ENCODE measurements at regions not wholly inside any gene's neighbourhood (a gene's known extent, or its start where the extent isn't known, plus 50 kb on each side); places are given as distances from the start of the nearest gene placed in this dataset.

GRCh38 chr18:41227993-41228392 lies 727.0 kb upstream of the PIK3C3 start:
- TF ChIP-seq CTCF (conservative IDR thresholded peaks at IDR 0.05 in 1 of 2, IDR thresholded peaks at IDR 0.05 in 1 of 2; ENCODE audit: extremely low read depth in 1 of 2, insufficient read depth in 1 of 2, low read depth in 1 of 2, low read length in 2 of 2): no peak
- TF ChIP-seq EZH2 (IDR thresholded peaks at IDR 0.05; ENCODE audit: borderline replicate concordance, low read length): no peak
